ENCODE measurements at regions not wholly inside any gene's neighbourhood (a gene's known extent, or its start where the extent isn't known, plus 50 kb on each side); places are given as distances from the start of the nearest gene placed in this dataset.

GRCh38 chr6:21820442-21820841 lies 226.9 kb downstream of the SOX4 start:
- Histone ChIP-seq H2AFZ (ENCODE audit: low read depth, low read length) (no peak overlapping the region), H3K4me1 (ENCODE audit: insufficient read depth, low read length) (peaks cover 6% of the 10 kb centered on the region), H4K20me1 (ENCODE audit: insufficient read depth, low read length) (no peaks in the 10 kb centered on the region), H3K4me3 (ENCODE audit: insufficient read depth, low read depth, low read length) (no peak overlapping the region), H3K36me3 (ENCODE audit: insufficient read depth, low read length) (no peaks in the 10 kb centered on the region), H3K27me3 (ENCODE audit: insufficient read depth, low read length) (no peaks in the 10 kb centered on the region), H3K9ac (ENCODE audit: low read length) (no peak overlapping the region), H3K27ac (ENCODE audit: low read depth, low read length) (no peak overlapping the region), H3K79me2 (ENCODE audit: insufficient read depth, low read length) (no peaks in the 10 kb centered on the region), H3K4me2 (ENCODE audit: low read length) (no peak overlapping the region), H3K9me3 (ENCODE audit: insufficient read depth, low read depth, low read length) (no peaks in the 10 kb centered on the region)
- no peaks in the 10 kb centered on the region for H3K27me3 Mint-ChIP-seq (ENCODE audit: low read depth, unreplicated experiment)
- DNase-seq (ENCODE audit: low read depth), result no peak
- H3K36me3 Mint-ChIP-seq (ENCODE audit: low read depth, unreplicated experiment), result peaks cover 2% of the 10 kb centered on the region
- no peak overlapping the region for H3K4me3 Mint-ChIP-seq (ENCODE audit: unreplicated experiment)
- no peaks in the 10 kb centered on the region for H3K9me3 Mint-ChIP-seq (ENCODE audit: unreplicated experiment)
- TF ChIP-seq CTCF (IDR thresholded peaks at IDR 0.05; ENCODE audit: insufficient read depth, low read depth, low read length), result no peak
- no peak for TF ChIP-seq EZH2 (IDR thresholded peaks at IDR 0.05; ENCODE audit: insufficient read depth, low read length)
- FAIRE-seq, result no peak
- peaks cover 6% of the 10 kb centered on the region for H3K4me1 Mint-ChIP-seq (ENCODE audit: low read depth, unreplicated experiment)
- H3K27ac Mint-ChIP-seq (ENCODE audit: unreplicated experiment), result no peak overlapping the region

GRCh38 chr6:21823371-21823770 lies 229.8 kb downstream of the SOX4 start:
- Histone ChIP-seq H4K20me1 (ENCODE audit: insufficient read depth, low read length) (no peaks in the 10 kb centered on the region), H3K79me2 (ENCODE audit: insufficient read depth, low read length) (peaks cover 6% of the 10 kb centered on the region), H3K27ac (ENCODE audit: low read depth, low read length) (no peak overlapping the region), H3K9me3 (ENCODE audit: insufficient read depth, low read depth, low read length) (no peaks in the 10 kb centered on the region), H3K9ac (ENCODE audit: low read length) (no peak overlapping the region), H3K27me3 (ENCODE audit: insufficient read depth, low read length) (no peaks in the 10 kb centered on the region), H3K36me3 (ENCODE audit: insufficient read depth, low read length) (no peaks in the 10 kb centered on the region), H3K4me1 (ENCODE audit: insufficient read depth, low read length) (peaks cover 15% of the 10 kb centered on the region), H3K4me2 (ENCODE audit: low read length) (no peak overlapping the region), H2AFZ (ENCODE audit: low read depth, low read length) (no peak overlapping the region), H3K4me3 (ENCODE audit: insufficient read depth, low read depth, low read length) (no peak overlapping the region)
- Mint-ChIP-seq H3K4me3 (ENCODE audit: unreplicated experiment) (no peak overlapping the region), H3K36me3 (ENCODE audit: low read depth, unreplicated experiment) (no peaks in the 10 kb centered on the region), H3K27me3 (ENCODE audit: low read depth, unreplicated experiment) (no peaks in the 10 kb centered on the region), H3K9me3 (ENCODE audit: unreplicated experiment) (no peaks in the 10 kb centered on the region), H3K27ac (ENCODE audit: unreplicated experiment) (peak overlapping the region; percentile 50), H3K4me1 (ENCODE audit: low read depth, unreplicated experiment) (peaks cover 32% of the 10 kb centered on the region)
- no peak for TF ChIP-seq EZH2 (IDR thresholded peaks at IDR 0.05; ENCODE audit: insufficient read depth, low read length)
- no peak for TF ChIP-seq CTCF (IDR thresholded peaks at IDR 0.05; ENCODE audit: insufficient read depth, low read depth, low read length)
- no peak for FAIRE-seq
- no peak for DNase-seq (ENCODE audit: low read depth)

- Mint-ChIP-seq H3K4me3 (ENCODE audit: unreplicated experiment) (no peak overlapping the region), H3K4me1 (ENCODE audit: low read depth, unreplicated experiment) (peaks cover 40% of the 10 kb centered on the region), H3K27me3 (ENCODE audit: low read depth, unreplicated experiment) (no peaks in the 10 kb centered on the region), H3K36me3 (ENCODE audit: low read depth, unreplicated experiment) (no peaks in the 10 kb centered on the region), H3K9me3 (ENCODE audit: unreplicated experiment) (no peaks in the 10 kb centered on the region), H3K27ac (ENCODE audit: unreplicated experiment) (no peak overlapping the region)
- Histone ChIP-seq H3K9ac (ENCODE audit: low read length) (no peak overlapping the region), H3K9me3 (ENCODE audit: insufficient read depth, low read depth, low read length) (no peaks in the 10 kb centered on the region), H3K79me2 (ENCODE audit: insufficient read depth, low read length) (peaks cover 6% of the 10 kb centered on the region), H3K4me2 (ENCODE audit: low read length) (no peak overlapping the region), H3K27me3 (ENCODE audit: insufficient read depth, low read length) (no peaks in the 10 kb centered on the region), H3K4me1 (ENCODE audit: insufficient read depth, low read length) (peaks cover 15% of the 10 kb centered on the region), H3K4me3 (ENCODE audit: insufficient read depth, low read depth, low read length) (no peak overlapping the region), H2AFZ (ENCODE audit: low read depth, low read length) (no peak overlapping the region), H3K36me3 (ENCODE audit: insufficient read depth, low read length) (no peaks in the 10 kb centered on the region), H4K20me1 (ENCODE audit: insufficient read depth, low read length) (no peaks in the 10 kb centered on the region), H3K27ac (ENCODE audit: low read depth, low read length) (no peak overlapping the region)
- no peak for DNase-seq (ENCODE audit: low read depth)
- TF ChIP-seq CTCF (IDR thresholded peaks at IDR 0.05; ENCODE audit: insufficient read depth, low read depth, low read length) (no peak), EZH2 (IDR thresholded peaks at IDR 0.05; ENCODE audit: insufficient read depth, low read length) (no peak)
- FAIRE-seq, result no peak
These were observed 231.1 kb downstream of the SOX4 start for GRCh38 chr6:21824431-21825177.
